CD8-positive, alpha-beta memory T cell (primary cell): ENCODE measurements at regions not wholly inside any gene's neighbourhood (a gene's known extent, or its start where the extent isn't known, plus 50 kb on each side); places are given as distances from the start of the nearest gene placed in this dataset.

ENCODE experiments used
- CTCF ChIA-PET: fragments of 350-600 bp; sonication (Branson Sonifier 250); formaldehyde crosslinking; loops from one replicate; lab custom pipeline; 2021; ENCODE audit warnings: antibody characterized with exemption; lab: Charles Lee
- POLR2A ChIA-PET: fragments of 350-600 bp; sonication (Branson Sonifier 250); formaldehyde crosslinking; loops from one replicate; lab custom pipeline; 2021; ENCODE audit warnings: antibody characterized with exemption; lab: Charles Lee
- DNase-seq, 5 donors: peaks; one replicate each; pipeline versions ENCODE4 v3.0.0 to v3.0.0-alpha.2; 2020 to 2022; ENCODE audit warnings: mixed read lengths in 1 of 5
- H3K27ac ChIP-seq: one replicate; pipeline ENCODE4 v1.7.0; 2013; ENCODE audit warnings: low read depth, mild to moderate bottlenecking, low read length, moderate library complexity
- H3K27me3 ChIP-seq: 2 replicates; pipeline ENCODE4 v1.7.0; 2013; ENCODE audit warnings: low read length, mild to moderate bottlenecking; ENCODE audit not compliant: insufficient read depth, poor library complexity, severe bottlenecking
- H3K36me3 ChIP-seq: 2 replicates; pipeline ENCODE4 v1.7.0; 2013; ENCODE audit warnings: mild to moderate bottlenecking, low read length, moderate library complexity; ENCODE audit not compliant: insufficient read depth
- H3K4me1 ChIP-seq: 2 replicates; pipeline ENCODE4 v1.7.0; 2013; ENCODE audit warnings: mild to moderate bottlenecking, low read length, moderate library complexity; ENCODE audit not compliant: insufficient read depth
- H3K4me3 ChIP-seq: 2 replicates; pipeline ENCODE4 v1.7.0; 2013; ENCODE audit warnings: mild to moderate bottlenecking, low read length
- H3K9me3 ChIP-seq: 2 replicates; pipeline ENCODE4 v1.7.0; 2013; ENCODE audit warnings: mild to moderate bottlenecking, low read length
- H3K27ac Mint-ChIP-seq, 8 donors: one replicate each; pipeline ENCODE4 v1.8.0; 2020 to 2021; ENCODE audit warnings: mixed read lengths in 8 of 8, mild to moderate bottlenecking in 6 of 8, inconsistent platforms in 3 of 8, moderate library complexity in 3 of 8
- H3K27me3 Mint-ChIP-seq, 2 donors: one replicate each; pipeline ENCODE4 v1.8.0; 2020 to 2021; ENCODE audit warnings: mixed read lengths in 2 of 2, mild to moderate bottlenecking in 1 of 2, moderate library complexity in 1 of 2
- H3K36me3 Mint-ChIP-seq, 3 donors: one replicate each; pipeline ENCODE4 v1.8.0; 2020 to 2021; ENCODE audit warnings: mixed read lengths in 3 of 3, inconsistent platforms in 1 of 3, mild to moderate bottlenecking in 1 of 3
- H3K4me1 Mint-ChIP-seq, 3 donors: one replicate each; pipeline ENCODE4 v1.8.0; 2020 to 2021; ENCODE audit warnings: mixed read lengths in 3 of 3, inconsistent platforms in 1 of 3, mild to moderate bottlenecking in 1 of 3
- H3K4me3 Mint-ChIP-seq, 7 donors: one replicate each; pipeline ENCODE4 v1.8.0; 2020 to 2021; ENCODE audit warnings: mixed read lengths in 7 of 7, mild to moderate bottlenecking in 6 of 7, moderate library complexity in 4 of 7, inconsistent platforms in 2 of 7
- H3K9me3 Mint-ChIP-seq, 5 donors: one replicate each; pipeline ENCODE4 v1.8.0; 2020 to 2022; ENCODE audit warnings: mixed read lengths in 5 of 5, mild to moderate bottlenecking in 3 of 5, moderate library complexity in 2 of 5, inconsistent platforms in 1 of 5

- POLR2A ChIA-PET = no interaction called here
Measured at GRCh38 chr1:184909019-184909418, 65.3 kb downstream of the NIBAN1 start.

GRCh38 chr1:184908506-184908905, 65.8 kb downstream of the NIBAN1 start:
- H3K27ac ChIP-seq = no peak overlapping the region
- H3K36me3 ChIP-seq = no peaks in the 10 kb centered on the region
- no peaks in the 10 kb centered on the region for H3K9me3 ChIP-seq
- H3K4me3 ChIP-seq = no peak overlapping the region
- CTCF ChIA-PET = interaction anchor here (1.5 kb wide), 1 partner anchor 103 kb away, joined by 3 read pairs; no protein-coding TSS in a partner anchor
- Mint-ChIP-seq H3K27me3 (no peaks in the 10 kb centered on the region), H3K4me3 (no peak overlapping the region), H3K4me1 (peaks cover 27 to 74% (median 74%) of the 10 kb centered on the region in 3 donors), H3K27ac (peak overlapping the region in 6 of 8 donors; percentile 1 to 76 (median 34)), H3K36me3 (peaks cover 5 to 9% (median 6%) of the 10 kb centered on the region in 3 donors), H3K9me3 (peaks cover 0 to 2% (median 0%) of the 10 kb centered on the region in 5 donors)
- POLR2A ChIA-PET = no interaction called here
- H3K27me3 ChIP-seq = no peaks in the 10 kb centered on the region
- no peak for DNase-seq
- peaks cover 5% of the 10 kb centered on the region for H3K4me1 ChIP-seq

More at GRCh38 chr1:184909019-184909418, 65.3 kb downstream of the NIBAN1 start:
- peak overlapping the region in 3 of 8 donors; percentile 38 to 76 (median 67) for H3K27ac Mint-ChIP-seq
- no peak overlapping the region for H3K4me3 ChIP-seq
- H3K9me3 ChIP-seq = no peaks in the 10 kb centered on the region
- DNase-seq = no peak
- peaks cover 0 to 2% (median 0%) of the 10 kb centered on the region in 5 donors for H3K9me3 Mint-ChIP-seq
- CTCF ChIA-PET = interaction anchor here (1.5 kb wide), 1 partner anchor 104 kb away, joined by 3 read pairs; no protein-coding TSS in a partner anchor
- H3K4me1 ChIP-seq = peaks cover 5% of the 10 kb centered on the region
- no peaks in the 10 kb centered on the region for H3K27me3 ChIP-seq
- H3K27ac ChIP-seq = no peak overlapping the region
- H3K36me3 ChIP-seq = no peaks in the 10 kb centered on the region
- peaks cover 27 to 78% (median 77%) of the 10 kb centered on the region in 3 donors for H3K4me1 Mint-ChIP-seq
- H3K36me3 Mint-ChIP-seq = peaks cover 6 to 9% (median 6%) of the 10 kb centered on the region in 3 donors
- no peak overlapping the region for H3K4me3 Mint-ChIP-seq
- H3K27me3 Mint-ChIP-seq = no peaks in the 10 kb centered on the region

GRCh38 chr1:184907500-184907899, 66.8 kb downstream of the NIBAN1 start:
- Histone ChIP-seq H3K27ac (no peak overlapping the region), H3K4me3 (no peak overlapping the region), H3K36me3 (no peaks in the 10 kb centered on the region), H3K4me1 (peaks cover 5% of the 10 kb centered on the region), H3K27me3 (no peaks in the 10 kb centered on the region), H3K9me3 (no peaks in the 10 kb centered on the region)
- Mint-ChIP-seq H3K27me3 (no peaks in the 10 kb centered on the region), H3K4me1 (peaks cover 30 to 80% (median 79%) of the 10 kb centered on the region in 3 donors), H3K9me3 (peaks cover 0 to 2% (median 0%) of the 10 kb centered on the region in 5 donors), H3K4me3 (no peak overlapping the region), H3K27ac (peak overlapping the region in 1 of 8 donors; percentile 31), H3K36me3 (peaks cover 5 to 9% (median 6%) of the 10 kb centered on the region in 3 donors)
- POLR2A ChIA-PET = no interaction called here
- CTCF ChIA-PET = interaction anchor here (1.5 kb wide), 1 partner anchor 102 kb away, joined by 3 read pairs; no protein-coding TSS in a partner anchor
- no peak for DNase-seq

GRCh38 chr1:184906761-184907160, 67.5 kb downstream of the NIBAN1 start:
- Histone ChIP-seq H3K36me3 (no peaks in the 10 kb centered on the region), H3K4me3 (no peak overlapping the region), H3K4me1 (peaks cover 5% of the 10 kb centered on the region), H3K9me3 (no peaks in the 10 kb centered on the region), H3K27ac (no peak overlapping the region), H3K27me3 (no peaks in the 10 kb centered on the region)
- Mint-ChIP-seq H3K27me3 (no peaks in the 10 kb centered on the region), H3K9me3 (peaks cover 0 to 2% (median 0%) of the 10 kb centered on the region in 5 donors), H3K4me1 (peaks cover 34 to 85% (median 85%) of the 10 kb centered on the region in 3 donors), H3K27ac (peak overlapping the region in 1 of 8 donors; percentile 33), H3K36me3 (peaks cover 6 to 9% (median 6%) of the 10 kb centered on the region in 3 donors), H3K4me3 (no peak overlapping the region)
- POLR2A ChIA-PET = no interaction called here
- DNase-seq = no peak
- CTCF ChIA-PET = no interaction called here

GRCh38 chr1:184905601-184906322, 68.5 kb downstream of the NIBAN1 start:
- Mint-ChIP-seq H3K27me3 (no peaks in the 10 kb centered on the region), H3K4me3 (peak overlapping the region in 5 of 7 donors; percentile 25 to 33 (median 27)), H3K27ac (peak overlapping the region; percentile 45 to 94 (median 86)), H3K9me3 (peaks cover 0 to 2% (median 0%) of the 10 kb centered on the region in 5 donors), H3K4me1 (peaks cover 35 to 79% (median 79%) of the 10 kb centered on the region in 3 donors), H3K36me3 (peaks cover 5 to 9% (median 7%) of the 10 kb centered on the region in 3 donors)
- POLR2A ChIA-PET = no interaction called here
- no peak overlapping the region for H3K27ac ChIP-seq
- no peaks in the 10 kb centered on the region for H3K27me3 ChIP-seq
- H3K9me3 ChIP-seq = no peaks in the 10 kb centered on the region
- CTCF ChIA-PET = interaction anchor here (1.0 to 1.8 kb wide), 3 partner anchors 13 to 100 kb away, joined by 3 to 4 read pairs (median 3); no protein-coding TSS in a partner anchor
- no peak overlapping the region for H3K4me3 ChIP-seq
- H3K4me1 ChIP-seq = peaks cover 5% of the 10 kb centered on the region
- no peaks in the 10 kb centered on the region for H3K36me3 ChIP-seq
- DNase-seq = no peak

- Mint-ChIP-seq H3K36me3 (peaks cover 11 to 23% (median 18%) of the 10 kb centered on the region in 3 donors), H3K9me3 (peaks cover 0 to 2% (median 0%) of the 10 kb centered on the region in 5 donors), H3K27ac (peak overlapping the region in 4 of 8 donors; percentile 5 to 69 (median 56)), H3K4me1 (peaks cover 33 to 65% (median 60%) of the 10 kb centered on the region in 3 donors), H3K4me3 (peak overlapping the region in 2 of 7 donors; percentile 6 to 20), H3K27me3 (peaks cover 0 to 1% of the 10 kb centered on the region in 2 donors)
- Histone ChIP-seq H3K36me3 (no peaks in the 10 kb centered on the region), H3K27ac (no peak overlapping the region), H3K9me3 (no peaks in the 10 kb centered on the region), H3K27me3 (no peaks in the 10 kb centered on the region), H3K4me1 (peaks cover 5% of the 10 kb centered on the region), H3K4me3 (no peak overlapping the region)
- CTCF ChIA-PET = interaction anchor here (1.1 to 3.4 kb wide), 2 partner anchors 11 to 75 kb away, joined by 3 to 12 read pairs; no protein-coding TSS in a partner anchor
- DNase-seq = no peak
- POLR2A ChIA-PET = interaction anchor here (0.7 kb wide), 1 partner anchor 11 kb away, joined by 3 read pairs; no protein-coding TSS in a partner anchor
Measured at GRCh38 chr1:184903111-184903692, 71.1 kb downstream of the NIBAN1 start.

GRCh38 chr1:184900507-184900906, 73.8 kb downstream of the NIBAN1 start:
- H3K36me3 Mint-ChIP-seq = peaks cover 23 to 48% (median 37%) of the 10 kb centered on the region in 3 donors
- H3K27me3 Mint-ChIP-seq = peaks cover 0 to 1% of the 10 kb centered on the region in 2 donors
- H3K27ac Mint-ChIP-seq = peak overlapping the region in 4 of 8 donors; percentile 2 to 88 (median 42)
- POLR2A ChIA-PET = no interaction called here
- H3K9me3 ChIP-seq = no peaks in the 10 kb centered on the region
- H3K27me3 ChIP-seq = no peaks in the 10 kb centered on the region
- no peak overlapping the region for H3K27ac ChIP-seq
- peaks cover 41 to 67% (median 66%) of the 10 kb centered on the region in 3 donors for H3K4me1 Mint-ChIP-seq
- peaks cover 4% of the 10 kb centered on the region for H3K4me1 ChIP-seq
- no peaks in the 10 kb centered on the region for H3K36me3 ChIP-seq
- no peak overlapping the region for H3K4me3 ChIP-seq
- H3K9me3 Mint-ChIP-seq = peaks cover 0 to 2% (median 0%) of the 10 kb centered on the region in 5 donors
- DNase-seq = no peak
- H3K4me3 Mint-ChIP-seq = no peak overlapping the region
- CTCF ChIA-PET = interaction anchor here (0.9 to 3.4 kb wide), 2 partner anchors 8 to 95 kb away, joined by 3 to 12 read pairs; no protein-coding TSS in a partner anchor
